ENCODE measurements at regions not wholly inside any gene's neighbourhood (a gene's known extent, or its start where the extent isn't known, plus 50 kb on each side); places are given as distances from the start of the nearest gene placed in this dataset.

DNA sequence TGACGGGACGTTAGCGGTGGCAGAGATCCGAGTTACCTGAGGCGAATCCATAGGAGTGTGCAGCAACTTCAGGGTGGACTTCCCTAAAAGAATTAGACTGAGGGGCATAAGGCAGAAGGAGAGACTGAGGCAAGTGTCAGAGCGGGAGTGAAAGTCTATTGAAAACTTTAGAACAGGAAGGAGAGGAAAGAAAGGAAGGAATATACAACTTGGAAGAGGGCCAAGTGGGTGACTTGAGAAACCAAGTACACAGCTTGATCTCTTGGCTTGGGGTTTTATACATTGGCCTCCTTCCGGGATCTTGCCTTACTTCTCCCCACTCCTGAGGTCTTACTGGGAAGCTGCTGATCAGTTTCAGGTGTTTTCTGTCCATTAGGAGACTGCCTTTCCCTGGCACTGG, 84.9 kb downstream of the SNX18 start:
- DNase-seq: no peak

GRCh38 chr5:54601411-54602230, 84.1 kb downstream of the SNX18 start:
- DNase-seq: no peak

All from midbrain (tissue), 1 donor.